ENCODE measurements at regions not wholly inside any gene's neighbourhood (a gene's known extent, or its start where the extent isn't known, plus 50 kb on each side); places are given as distances from the start of the nearest gene placed in this dataset.

DNA sequence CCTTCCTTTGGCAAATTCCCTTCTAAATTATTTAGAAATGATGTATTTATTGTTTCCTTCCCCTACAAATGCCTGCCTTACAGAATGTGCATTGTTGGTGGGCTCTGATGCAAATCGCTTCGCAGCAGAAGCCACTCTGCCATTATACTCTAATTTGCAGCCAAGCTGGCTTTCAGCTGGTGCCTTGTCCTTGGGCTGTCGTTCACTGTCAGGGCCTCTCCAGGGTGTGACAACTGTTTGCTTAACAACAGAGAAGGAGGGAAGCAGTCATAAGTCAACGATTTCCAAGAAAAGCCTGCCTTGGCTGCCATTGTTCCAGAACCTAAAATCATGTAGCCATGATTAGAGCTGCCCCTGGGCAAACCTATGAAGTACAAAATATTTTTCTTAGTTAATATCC is 260.1 kb upstream of the RGMB start:
- peak overlapping the region; percentile 54 for H3K27ac ChIP-seq (ENCODE audit: low read length)
- H3K4me2 ChIP-seq (ENCODE audit: low read length) = no peak overlapping the region

DNA sequence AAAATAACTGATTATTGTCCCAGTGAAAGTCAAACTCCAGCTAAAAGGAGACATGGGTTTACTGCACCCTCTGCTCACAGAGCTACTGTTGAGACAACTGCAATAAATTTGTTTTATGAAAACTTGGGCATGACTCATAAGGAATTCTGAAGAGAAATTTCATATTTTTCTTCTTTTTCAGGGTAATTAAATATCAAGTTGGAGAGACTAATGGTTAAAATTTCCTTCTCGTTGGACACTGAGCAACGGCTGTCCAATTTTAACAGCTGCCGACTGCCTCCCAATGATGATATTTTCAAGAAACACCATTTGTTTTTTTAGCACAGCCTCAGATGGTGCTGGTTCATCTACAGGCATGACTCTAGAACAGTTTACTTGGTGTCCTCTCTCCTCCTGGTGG is 259.2 kb upstream of the RGMB start:
- H3K9ac ChIP-seq (ENCODE audit: low read length) = no peak overlapping the region
- H3F3A ChIP-seq (ENCODE audit: insufficient read depth, low read length, poor library complexity, severe bottlenecking) = no peaks in the 10 kb centered on the region
- TF ChIP-seq MXI1 (conservative IDR thresholded peaks at IDR 0.05; ENCODE audit: poor library complexity, severe bottlenecking) = no peak
- TF ChIP-seq POLR2AphosphoS5 (IDR thresholded peaks at IDR 0.05) = no peak
- TF ChIP-seq TAF1 (IDR thresholded peaks at IDR 0.05; ENCODE audit: low read depth) = no peak
- TF ChIP-seq, protein P1, sequence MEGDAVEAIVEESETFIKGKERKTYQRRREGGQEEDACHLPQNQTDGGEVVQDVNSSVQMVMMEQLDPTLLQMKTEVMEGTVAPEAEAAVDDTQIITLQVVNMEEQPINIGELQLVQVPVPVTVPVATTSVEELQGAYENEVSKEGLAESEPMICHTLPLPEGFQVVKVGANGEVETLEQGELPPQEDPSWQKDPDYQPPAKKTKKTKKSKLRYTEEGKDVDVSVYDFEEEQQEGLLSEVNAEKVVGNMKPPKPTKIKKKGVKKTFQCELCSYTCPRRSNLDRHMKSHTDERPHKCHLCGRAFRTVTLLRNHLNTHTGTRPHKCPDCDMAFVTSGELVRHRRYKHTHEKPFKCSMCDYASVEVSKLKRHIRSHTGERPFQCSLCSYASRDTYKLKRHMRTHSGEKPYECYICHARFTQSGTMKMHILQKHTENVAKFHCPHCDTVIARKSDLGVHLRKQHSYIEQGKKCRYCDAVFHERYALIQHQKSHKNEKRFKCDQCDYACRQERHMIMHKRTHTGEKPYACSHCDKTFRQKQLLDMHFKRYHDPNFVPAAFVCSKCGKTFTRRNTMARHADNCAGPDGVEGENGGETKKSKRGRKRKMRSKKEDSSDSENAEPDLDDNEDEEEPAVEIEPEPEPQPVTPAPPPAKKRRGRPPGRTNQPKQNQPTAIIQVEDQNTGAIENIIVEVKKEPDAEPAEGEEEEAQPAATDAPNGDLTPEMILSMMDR (IDR thresholded peaks at IDR 0.05; ENCODE audit: poor library complexity, severe bottlenecking) = no peak
- TF ChIP-seq, protein P2, sequence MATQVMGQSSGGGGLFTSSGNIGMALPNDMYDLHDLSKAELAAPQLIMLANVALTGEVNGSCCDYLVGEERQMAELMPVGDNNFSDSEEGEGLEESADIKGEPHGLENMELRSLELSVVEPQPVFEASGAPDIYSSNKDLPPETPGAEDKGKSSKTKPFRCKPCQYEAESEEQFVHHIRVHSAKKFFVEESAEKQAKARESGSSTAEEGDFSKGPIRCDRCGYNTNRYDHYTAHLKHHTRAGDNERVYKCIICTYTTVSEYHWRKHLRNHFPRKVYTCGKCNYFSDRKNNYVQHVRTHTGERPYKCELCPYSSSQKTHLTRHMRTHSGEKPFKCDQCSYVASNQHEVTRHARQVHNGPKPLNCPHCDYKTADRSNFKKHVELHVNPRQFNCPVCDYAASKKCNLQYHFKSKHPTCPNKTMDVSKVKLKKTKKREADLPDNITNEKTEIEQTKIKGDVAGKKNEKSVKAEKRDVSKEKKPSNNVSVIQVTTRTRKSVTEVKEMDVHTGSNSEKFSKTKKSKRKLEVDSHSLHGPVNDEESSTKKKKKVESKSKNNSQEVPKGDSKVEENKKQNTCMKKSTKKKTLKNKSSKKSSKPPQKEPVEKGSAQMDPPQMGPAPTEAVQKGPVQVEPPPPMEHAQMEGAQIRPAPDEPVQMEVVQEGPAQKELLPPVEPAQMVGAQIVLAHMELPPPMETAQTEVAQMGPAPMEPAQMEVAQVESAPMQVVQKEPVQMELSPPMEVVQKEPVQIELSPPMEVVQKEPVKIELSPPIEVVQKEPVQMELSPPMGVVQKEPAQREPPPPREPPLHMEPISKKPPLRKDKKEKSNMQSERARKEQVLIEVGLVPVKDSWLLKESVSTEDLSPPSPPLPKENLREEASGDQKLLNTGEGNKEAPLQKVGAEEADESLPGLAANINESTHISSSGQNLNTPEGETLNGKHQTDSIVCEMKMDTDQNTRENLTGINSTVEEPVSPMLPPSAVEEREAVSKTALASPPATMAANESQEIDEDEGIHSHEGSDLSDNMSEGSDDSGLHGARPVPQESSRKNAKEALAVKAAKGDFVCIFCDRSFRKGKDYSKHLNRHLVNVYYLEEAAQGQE (IDR thresholded peaks at IDR 0.05; ENCODE audit: borderline replicate concordance) = no peak
- TF ChIP-seq EZH2 (IDR thresholded peaks at IDR 0.05; ENCODE audit: borderline replicate concordance, insufficient read depth, low read length, poor library complexity, severe bottlenecking) = no peak
- no peak for TF ChIP-seq RAD21 (conservative IDR thresholded peaks at IDR 0.05)
- no peak for TF ChIP-seq SMC3 (conservative IDR thresholded peaks at IDR 0.05; ENCODE audit: poor library complexity)
- no peak for TF ChIP-seq EP300 (conservative IDR thresholded peaks at IDR 0.05; ENCODE audit: poor library complexity, severe bottlenecking)
- H3K36me3 ChIP-seq (ENCODE audit: insufficient read depth, low read length) = no peaks in the 10 kb centered on the region
- H3K27ac ChIP-seq (ENCODE audit: low read length) = no peak overlapping the region
- no peaks in the 10 kb centered on the region for H4K20me1 ChIP-seq (ENCODE audit: insufficient read depth)
- H2AFZ ChIP-seq (ENCODE audit: low read depth, low read length) = no peak overlapping the region
- peaks cover 3% of the 10 kb centered on the region for H3K27me3 ChIP-seq (ENCODE audit: insufficient read depth, low read depth, low read length)
- H3K4me2 ChIP-seq (ENCODE audit: low read length) = no peak overlapping the region
- no peaks in the 10 kb centered on the region for H3K9me2 ChIP-seq (ENCODE audit: insufficient read depth, low read length)
- no peak overlapping the region for H3K4me3 ChIP-seq (ENCODE audit: low read length)
- no peaks in the 10 kb centered on the region for H3K9me3 ChIP-seq (ENCODE audit: low read length)
- H3K79me2 ChIP-seq (replicated peaks; ENCODE audit: insufficient read depth, low read length) = no peaks in the 10 kb centered on the region

More for the DNA sequence above, 260.1 kb upstream of the RGMB start:
- no peaks in the 10 kb centered on the region for H3K9me3 ChIP-seq (ENCODE audit: low read length)
- TF ChIP-seq POLR2AphosphoS5 (IDR thresholded peaks at IDR 0.05) (peak; percentile 96), TAF1 (IDR thresholded peaks at IDR 0.05; ENCODE audit: low read depth) (no peak), RAD21 (conservative IDR thresholded peaks at IDR 0.05) (peak; percentile 29), EZH2 (IDR thresholded peaks at IDR 0.05; ENCODE audit: borderline replicate concordance, insufficient read depth, low read length, poor library complexity, severe bottlenecking) (no peak), MXI1 (conservative IDR thresholded peaks at IDR 0.05; ENCODE audit: poor library complexity, severe bottlenecking) (no peak), EP300 (conservative IDR thresholded peaks at IDR 0.05; ENCODE audit: poor library complexity, severe bottlenecking) (peak; percentile 97), SMC3 (conservative IDR thresholded peaks at IDR 0.05; ENCODE audit: poor library complexity) (no peak)
- TF ChIP-seq, protein P1 (IDR thresholded peaks at IDR 0.05; ENCODE audit: poor library complexity, severe bottlenecking) = no peak
- TF ChIP-seq, protein P2 (IDR thresholded peaks at IDR 0.05; ENCODE audit: borderline replicate concordance) = peak; percentile 69
- peak overlapping the region; percentile 4 for H3K9ac ChIP-seq (ENCODE audit: low read length)
- no peaks in the 10 kb centered on the region for H3F3A ChIP-seq (ENCODE audit: insufficient read depth, low read length, poor library complexity, severe bottlenecking)
- no peaks in the 10 kb centered on the region for H3K36me3 ChIP-seq (ENCODE audit: insufficient read depth, low read length)
- no peaks in the 10 kb centered on the region for H4K20me1 ChIP-seq (ENCODE audit: insufficient read depth)
- no peaks in the 10 kb centered on the region for H3K79me2 ChIP-seq (replicated peaks; ENCODE audit: insufficient read depth, low read length)
- H3K4me3 ChIP-seq (ENCODE audit: low read length) = peak overlapping the region; percentile 13
- peak overlapping the region; percentile 18 for H2AFZ ChIP-seq (ENCODE audit: low read depth, low read length)
- no peaks in the 10 kb centered on the region for H3K9me2 ChIP-seq (ENCODE audit: insufficient read depth, low read length)
- H3K27me3 ChIP-seq (ENCODE audit: insufficient read depth, low read depth, low read length) = no peaks in the 10 kb centered on the region
